Keratinocyte (primary cell): ENCODE measurements at regions not wholly inside any gene's neighbourhood (a gene's known extent, or its start where the extent isn't known, plus 50 kb on each side); places are given as distances from the start of the nearest gene placed in this dataset.

Source experiments
- DNase-seq: peaks from one replicate; pipeline ENCODE4 v3.0.0-alpha.2; 2011; ENCODE audit warnings: low read depth, missing footprints, low spot score
- FAIRE-seq: peaks from 2 replicates; lab custom pipeline; 2011; peaks lifted over from hg19 to GRCh38; lab: Jason Lieb, UNC
- H2AFZ ChIP-seq: 2 replicates; pipeline ENCODE4 v1.6.0; 2012; ENCODE audit warnings: low read length, control low read depth, inconsistent platforms; ENCODE audit not compliant: control insufficient read depth
- H3K27ac ChIP-seq: 2 replicates; pipeline ENCODE4 v1.5.1; 2011; ENCODE audit warnings: low read length; ENCODE audit not compliant: control insufficient read depth, insufficient read depth
- H3K27me3 ChIP-seq: 3 replicates; pipeline ENCODE4 v1.6.0; 2011; ENCODE audit warnings: low read length; ENCODE audit not compliant: control insufficient read depth, insufficient read depth; ENCODE audit errors: extremely low read depth
- H3K36me3 ChIP-seq, 2 experiments: 2 replicates in 1 of 2; 3 replicates in 1 of 2; pipeline ENCODE4 v1.5.1; 2011; ENCODE audit warnings: low read length in 2 of 2, mild to moderate bottlenecking in 1 of 2; ENCODE audit not compliant: control insufficient read depth in 2 of 2, insufficient read depth in 2 of 2; ENCODE audit errors: extremely low read depth in 1 of 2
- H3K4me1 ChIP-seq: 3 replicates; pipeline ENCODE4 v1.5.1; 2011; ENCODE audit warnings: low read length; ENCODE audit not compliant: control insufficient read depth, insufficient read depth; ENCODE audit errors: extremely low read depth
- H3K4me2 ChIP-seq: 3 replicates; pipeline ENCODE4 v1.6.0; 2011; ENCODE audit warnings: low read depth, low read length; ENCODE audit not compliant: control insufficient read depth, insufficient read depth; ENCODE audit errors: extremely low read depth
- H3K4me3 ChIP-seq, 3 experiments: fragments of 200-600 bp in 1 of 3; sonication (generic) in 1 of 3; 2 replicates in 2 of 3; 3 replicates in 1 of 3; pipeline ENCODE4 v1.5.1; 2011 to 2016; ENCODE audit warnings: low read length in 3 of 3, mild to moderate bottlenecking in 3 of 3, control low read depth in 2 of 3, inconsistent platforms in 1 of 3, low read depth in 1 of 3, mixed read lengths in 1 of 3, mixed run types in 1 of 3, moderate library complexity in 1 of 3; ENCODE audit not compliant: control insufficient read depth in 2 of 3, insufficient read depth in 2 of 3; ENCODE audit errors: extremely low read depth in 1 of 3
- H3K79me2 ChIP-seq: 2 replicates; pipeline ENCODE4 v1.6.0; 2012; ENCODE audit warnings: low read length; ENCODE audit not compliant: control insufficient read depth, insufficient read depth
- H3K9ac ChIP-seq: 3 replicates; pipeline ENCODE4 v1.6.0; 2011; ENCODE audit warnings: low read length; ENCODE audit not compliant: control insufficient read depth, insufficient read depth; ENCODE audit errors: extremely low read depth
- H3K9me1 ChIP-seq: 3 replicates; pipeline ENCODE4 v1.6.0; 2011; ENCODE audit warnings: low read length; ENCODE audit not compliant: control insufficient read depth, insufficient read depth; ENCODE audit errors: extremely low read depth
- H3K9me3 ChIP-seq: 2 replicates; pipeline ENCODE4 v1.5.1; 2012; ENCODE audit warnings: low read depth, low read length; ENCODE audit not compliant: control insufficient read depth
- H4K20me1 ChIP-seq: 3 replicates; pipeline ENCODE4 v1.6.0; 2011; ENCODE audit warnings: low read length; ENCODE audit not compliant: control insufficient read depth, insufficient read depth; ENCODE audit errors: extremely low read depth
- CTCF ChIP-seq, 3 experiments: IDR thresholded peaks in 1 of 3; conservative IDR thresholded peaks in 1 of 3; optimal IDR thresholded peaks in 1 of 3; 2 replicates in 2 of 3; 3 replicates in 1 of 3; pipeline versions ENCODE3 to v1.5.1; 2011; ENCODE audit warnings: low read length in 3 of 3, mild to moderate bottlenecking in 3 of 3, moderate library complexity in 2 of 3, control low read depth in 1 of 3, inconsistent platforms in 1 of 3; ENCODE audit not compliant: insufficient read depth in 2 of 3; ENCODE audit errors: extremely low read depth in 1 of 3
- EZH2 ChIP-seq: IDR thresholded peaks from one replicate; pipeline ENCODE4 v1.6.1; 2012; ENCODE audit warnings: inconsistent platforms, mild to moderate bottlenecking, low read length, moderate library complexity
- dilution Hi-C: fragments of 300-500 bp; cut with MboI; formaldehyde crosslinking; loops from one replicate; pipeline ENCODE4 v1.7.0; 2020; ENCODE audit warnings: low sequenced_read_pairs; ENCODE audit not compliant: extremely low pct_ligation_motif_present

GRCh38 chr2:120541553-120541932, 194.1 kb upstream of the GLI2 start:
- Histone ChIP-seq H3K9me1 (no peaks in the 10 kb centered on the region), H3K9me3 (no peaks in the 10 kb centered on the region), H3K4me3 (no peak overlapping the region), H3K4me1 (peaks cover 6% of the 10 kb centered on the region), H3K27ac (no peak overlapping the region), H3K9ac (no peak overlapping the region), H3K4me2 (no peak overlapping the region), H4K20me1 (no peaks in the 10 kb centered on the region), H3K79me2 (no peaks in the 10 kb centered on the region), H3K27me3 (peaks cover 10% of the 10 kb centered on the region), H2AFZ (no peak overlapping the region), H3K36me3 (no peaks in the 10 kb centered on the region)
- TF ChIP-seq EZH2 (no peak), CTCF (optimal IDR thresholded peaks at IDR 0.05 in 1 of 3, IDR thresholded peaks at IDR 0.05 in 1 of 3, conservative IDR thresholded peaks at IDR 0.05 in 1 of 3; ENCODE audit: extremely low read depth in 1 of 3, insufficient read depth in 2 of 3, low read length in 3 of 3) (no peak)
- DNase-seq: no peak
- dilution Hi-C loops: no loop called here
- no peak for FAIRE-seq

GRCh38 chr2:120541972-120542670, 193.5 kb upstream of the GLI2 start:
- no peaks in the 10 kb centered on the region for H4K20me1 ChIP-seq
- H3K9me3 ChIP-seq: no peaks in the 10 kb centered on the region
- dilution Hi-C loops: no loop called here
- H3K4me2 ChIP-seq: no peak overlapping the region
- no peak overlapping the region for H3K9ac ChIP-seq
- DNase-seq: no peak
- H3K79me2 ChIP-seq: no peaks in the 10 kb centered on the region
- no peaks in the 10 kb centered on the region for H3K36me3 ChIP-seq
- no peak overlapping the region for H2AFZ ChIP-seq
- peaks cover 6% of the 10 kb centered on the region for H3K4me1 ChIP-seq
- H3K27me3 ChIP-seq: peaks cover 10% of the 10 kb centered on the region
- FAIRE-seq: no peak
- no peak for TF ChIP-seq EZH2
- no peak for TF ChIP-seq CTCF (optimal IDR thresholded peaks at IDR 0.05 in 1 of 3, IDR thresholded peaks at IDR 0.05 in 1 of 3, conservative IDR thresholded peaks at IDR 0.05 in 1 of 3; ENCODE audit: extremely low read depth in 1 of 3, insufficient read depth in 2 of 3, low read length in 3 of 3)
- H3K27ac ChIP-seq: no peak overlapping the region
- no peak overlapping the region for H3K4me3 ChIP-seq
- H3K9me1 ChIP-seq: no peaks in the 10 kb centered on the region
